ENCODE measurements at regions not wholly inside any gene's neighbourhood (a gene's known extent, or its start where the extent isn't known, plus 50 kb on each side); places are given as distances from the start of the nearest gene placed in this dataset.

DNA sequence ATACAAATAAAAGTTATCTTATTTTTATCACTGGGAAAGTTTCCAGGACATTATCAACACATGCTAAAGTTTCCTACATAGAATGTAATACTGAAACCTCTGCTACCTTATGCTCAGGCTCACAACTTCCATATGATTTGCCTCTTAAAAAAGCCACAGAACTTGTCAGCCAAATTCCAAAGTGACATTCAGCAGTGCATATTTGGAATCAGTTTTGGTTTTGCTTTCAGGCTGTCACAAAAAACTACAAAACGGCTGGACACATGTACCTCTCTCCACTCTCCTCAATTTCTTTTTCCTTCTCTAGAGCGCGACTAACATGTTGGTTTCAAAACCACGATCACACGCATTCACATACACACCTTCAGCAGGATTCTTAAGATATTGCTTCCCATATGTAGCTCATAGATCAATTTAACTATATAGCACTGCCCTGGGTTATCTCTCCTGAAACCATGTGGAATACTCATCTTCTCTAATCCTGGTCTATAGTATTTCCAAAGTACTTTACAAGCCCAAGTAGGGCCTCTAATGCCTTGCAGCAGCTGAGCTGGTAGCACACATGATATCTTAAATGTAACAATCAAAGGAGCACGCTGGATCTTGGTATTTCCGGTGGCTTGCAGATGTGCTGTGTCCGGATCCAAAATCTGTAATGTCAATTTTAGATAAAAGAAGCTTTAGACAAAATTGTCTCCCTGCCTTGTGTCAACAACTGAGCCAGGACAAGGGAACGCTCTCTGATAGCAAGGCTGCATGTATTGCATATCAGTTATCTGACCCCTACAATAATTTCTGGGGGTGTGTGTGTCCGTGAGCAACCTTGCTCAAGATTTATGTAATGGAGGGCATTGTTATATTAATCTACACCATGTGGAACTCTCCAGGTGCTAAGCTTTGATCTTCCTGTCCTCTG is 203.2 kb downstream of the DMRT2 start:
- TF ChIP-seq, protein P1, sequence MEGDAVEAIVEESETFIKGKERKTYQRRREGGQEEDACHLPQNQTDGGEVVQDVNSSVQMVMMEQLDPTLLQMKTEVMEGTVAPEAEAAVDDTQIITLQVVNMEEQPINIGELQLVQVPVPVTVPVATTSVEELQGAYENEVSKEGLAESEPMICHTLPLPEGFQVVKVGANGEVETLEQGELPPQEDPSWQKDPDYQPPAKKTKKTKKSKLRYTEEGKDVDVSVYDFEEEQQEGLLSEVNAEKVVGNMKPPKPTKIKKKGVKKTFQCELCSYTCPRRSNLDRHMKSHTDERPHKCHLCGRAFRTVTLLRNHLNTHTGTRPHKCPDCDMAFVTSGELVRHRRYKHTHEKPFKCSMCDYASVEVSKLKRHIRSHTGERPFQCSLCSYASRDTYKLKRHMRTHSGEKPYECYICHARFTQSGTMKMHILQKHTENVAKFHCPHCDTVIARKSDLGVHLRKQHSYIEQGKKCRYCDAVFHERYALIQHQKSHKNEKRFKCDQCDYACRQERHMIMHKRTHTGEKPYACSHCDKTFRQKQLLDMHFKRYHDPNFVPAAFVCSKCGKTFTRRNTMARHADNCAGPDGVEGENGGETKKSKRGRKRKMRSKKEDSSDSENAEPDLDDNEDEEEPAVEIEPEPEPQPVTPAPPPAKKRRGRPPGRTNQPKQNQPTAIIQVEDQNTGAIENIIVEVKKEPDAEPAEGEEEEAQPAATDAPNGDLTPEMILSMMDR (IDR thresholded peaks at IDR 0.05) = no peak
- TF ChIP-seq POLR2A (IDR thresholded peaks at IDR 0.05) (no peak), POLR2AphosphoS5 (IDR thresholded peaks at IDR 0.05) (no peak)
